Erythroblast (primary cell): ENCODE measurements at regions not wholly inside any gene's neighbourhood (a gene's known extent, or its start where the extent isn't known, plus 50 kb on each side); places are given as distances from the start of the nearest gene placed in this dataset.
"Not testable (repeated sequence)": the region's sequence is repeated elsewhere in the genome, so short reads cannot be mapped to it uniquely, and the experiment has no call there.

Experiments
- DNase-seq, 2 experiments: peaks; one replicate each; lab custom pipeline; 2025; lab: John Stamatoyannopoulos, UW
- GATA1 ChIP-seq: IDR thresholded peaks from 2 replicates; pipeline ENCODE4 v1.6.1; 2011; ENCODE audit warnings: low read depth, mild to moderate bottlenecking, control low read depth, low read length, moderate library complexity
- POLR2A ChIP-seq: IDR thresholded peaks from 2 replicates; pipeline ENCODE4 v1.6.1; 2011; ENCODE audit warnings: mild to moderate bottlenecking, low read length

DNA sequence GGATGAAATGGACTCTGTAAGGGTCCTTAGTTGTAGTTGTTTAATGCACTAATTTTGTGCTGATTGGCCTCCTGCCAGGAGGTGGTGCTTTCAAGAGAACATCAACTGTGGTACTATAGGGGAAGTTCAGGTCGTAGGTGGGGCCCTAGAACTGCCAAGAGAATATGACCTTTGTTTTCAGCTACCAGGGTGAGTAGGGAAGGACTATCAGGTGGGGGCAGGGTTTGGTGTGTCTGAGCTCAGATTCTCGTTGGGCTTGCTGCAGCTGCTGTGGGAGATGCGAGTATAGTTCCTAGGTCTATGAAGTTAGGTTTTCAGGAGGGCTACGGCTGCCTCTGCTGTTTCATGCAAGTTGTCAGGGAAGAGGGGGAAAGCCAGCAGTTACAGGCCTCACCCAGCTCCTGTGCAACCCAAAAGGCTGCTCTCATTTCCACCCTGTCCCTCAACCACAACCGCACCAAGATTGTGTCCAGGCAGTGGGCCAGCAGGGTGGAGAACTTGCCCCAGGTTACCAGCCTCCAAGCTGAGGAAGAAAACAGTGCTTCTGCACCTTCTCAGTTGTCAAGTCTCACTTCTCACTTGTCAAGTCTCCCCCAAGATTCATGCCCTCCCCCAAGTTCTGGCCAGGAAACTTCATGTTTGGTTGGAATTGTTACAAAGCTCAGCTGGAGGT, 626.5 kb upstream of the MAP3K7 start:
- TF ChIP-seq POLR2A, result no peak
- TF ChIP-seq GATA1, result no peak

DNA sequence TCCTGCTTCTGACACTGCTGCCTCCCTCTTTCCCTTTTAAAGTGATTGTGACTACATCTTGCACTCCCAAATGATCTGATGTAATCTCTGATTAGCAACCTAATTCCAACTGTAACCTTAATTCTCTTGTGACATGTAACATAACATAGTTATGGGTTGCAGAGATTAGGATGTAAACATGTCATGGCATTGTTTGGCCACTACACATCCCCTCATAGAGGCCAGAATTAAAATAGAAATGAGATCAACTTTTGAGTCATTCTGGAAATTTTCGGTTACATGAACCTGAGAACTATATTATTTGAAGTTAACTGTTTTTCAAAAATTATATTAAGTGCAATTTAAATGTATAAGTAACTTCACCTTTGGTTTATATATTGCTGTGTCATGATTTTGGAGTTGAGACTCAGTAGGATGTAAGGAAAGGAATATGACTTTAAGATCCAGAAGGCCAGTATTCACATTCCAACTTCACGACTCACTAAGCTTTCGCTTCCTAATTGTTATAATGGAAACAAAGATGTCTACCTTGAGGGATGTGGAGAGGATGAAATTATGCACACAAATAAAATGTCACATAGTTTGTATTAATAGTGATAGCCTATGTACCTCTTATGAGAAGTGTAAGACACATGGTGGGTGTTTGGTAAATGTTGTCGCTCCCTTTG, 611.9 kb upstream of the MAP3K7 start:
- no peak for DNase-seq

More for the DNA sequence above, 626.5 kb upstream of the MAP3K7 start:
- DNase-seq, result no peak

DNA sequence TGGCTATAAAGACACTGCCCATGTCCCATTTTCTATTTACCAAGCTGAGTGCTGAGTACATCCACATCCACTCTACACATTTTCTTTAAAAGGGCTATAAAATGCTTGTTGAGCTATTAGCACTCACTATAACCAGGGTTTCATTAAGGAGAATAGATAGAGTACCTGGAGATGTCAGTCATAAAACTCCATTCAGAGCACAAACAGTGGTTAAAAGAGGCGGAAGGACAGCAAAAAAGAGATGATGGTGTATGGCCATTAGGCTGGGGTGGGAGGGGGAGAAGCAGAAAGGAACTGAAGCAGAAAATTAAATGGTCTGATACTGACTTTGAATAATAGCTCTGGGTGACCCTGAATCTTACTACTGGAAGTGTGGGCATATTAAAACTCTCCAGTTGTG, 609.9 kb upstream of the MAP3K7 start:
- no peak for TF ChIP-seq POLR2A
- TF ChIP-seq GATA1, result no peak
- no peak for DNase-seq

More for the DNA sequence above, 611.9 kb upstream of the MAP3K7 start:
- TF ChIP-seq POLR2A, result no peak
- no peak for TF ChIP-seq GATA1

DNA sequence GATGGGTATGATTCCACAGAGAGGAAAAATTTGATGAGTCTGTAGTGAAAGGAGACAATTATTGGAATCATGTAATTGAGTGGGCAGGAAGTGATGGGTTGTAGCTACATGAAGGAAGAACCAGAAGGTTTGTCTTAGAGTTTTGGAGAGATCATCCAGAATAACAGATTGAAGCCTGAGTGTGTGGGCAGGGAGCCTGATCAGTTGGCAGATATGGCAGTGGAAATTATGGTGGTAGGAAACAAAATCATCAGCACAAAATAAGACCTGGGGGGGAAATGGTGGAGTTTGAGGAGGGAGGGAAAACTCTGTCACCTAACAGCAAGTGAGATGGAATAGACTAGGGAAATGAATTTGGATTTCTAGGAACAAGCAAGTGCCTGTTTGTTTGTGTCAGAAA, 606.6 kb upstream of the MAP3K7 start:
- no peak for TF ChIP-seq POLR2A
- no peak for TF ChIP-seq GATA1
- no peak for DNase-seq

DNA sequence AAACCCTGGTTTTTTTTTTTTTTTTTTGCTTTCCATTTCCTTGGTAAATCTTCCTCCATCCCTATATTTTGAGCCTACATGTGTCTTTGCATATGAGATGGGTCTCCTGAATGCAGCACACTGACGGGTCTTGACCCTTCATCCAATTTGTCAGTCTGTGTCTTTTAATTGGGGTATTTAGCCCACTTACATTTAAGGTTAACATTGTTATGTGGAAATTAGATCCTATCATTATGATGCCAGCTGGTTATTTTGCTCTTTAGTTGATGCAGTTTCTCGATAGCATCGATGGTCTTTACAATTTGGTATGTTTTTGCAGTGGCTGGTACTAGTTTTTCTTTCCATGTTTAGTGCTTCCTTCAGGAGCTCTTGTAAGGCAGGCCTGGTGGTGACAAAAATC, 603.2 kb upstream of the MAP3K7 start:
- not testable (repeated sequence) for DNase-seq

DNA sequence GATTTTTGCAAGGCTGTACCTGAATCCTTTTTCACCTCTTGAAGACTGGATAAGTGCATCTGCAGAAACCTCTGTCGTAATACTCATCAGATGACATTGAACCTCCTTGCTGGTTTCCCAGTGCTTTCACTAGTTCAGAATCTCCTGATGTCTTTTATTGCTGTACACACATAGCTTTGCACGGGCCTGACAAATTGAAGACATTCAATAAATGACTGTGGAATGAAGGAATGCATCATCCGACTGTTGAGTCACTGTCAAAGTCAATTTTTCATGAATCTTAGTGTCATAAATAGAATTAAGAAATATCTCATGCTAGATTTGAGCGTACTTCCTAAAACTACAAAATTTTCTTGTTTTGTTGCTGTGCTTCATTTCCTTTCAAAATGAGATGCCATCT, 598.2 kb upstream of the MAP3K7 start:
- no peak for TF ChIP-seq GATA1
- TF ChIP-seq POLR2A, result no peak
- DNase-seq, result no peak

DNA sequence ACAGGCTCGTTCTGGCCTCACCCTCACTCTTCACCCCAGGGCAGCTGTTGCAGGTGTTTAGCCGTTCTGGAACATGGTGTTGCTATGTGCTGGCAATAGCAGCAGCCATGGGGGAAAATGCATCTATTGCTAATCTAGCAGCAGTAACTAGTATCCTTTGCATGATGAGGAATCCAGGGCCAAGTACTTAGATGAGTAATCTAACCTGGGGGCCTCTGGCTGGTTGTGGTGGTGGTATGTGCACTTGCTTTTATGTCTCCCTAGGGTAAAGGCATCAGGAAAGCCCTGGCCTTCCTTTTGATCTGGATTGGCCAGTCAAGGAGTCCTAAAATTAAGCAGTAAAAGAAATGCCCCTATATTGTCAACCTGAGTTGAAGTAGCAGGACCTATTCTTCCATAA, 594.5 kb upstream of the MAP3K7 start:
- TF ChIP-seq POLR2A (no peak), GATA1 (no peak)
- no peak for DNase-seq

DNA sequence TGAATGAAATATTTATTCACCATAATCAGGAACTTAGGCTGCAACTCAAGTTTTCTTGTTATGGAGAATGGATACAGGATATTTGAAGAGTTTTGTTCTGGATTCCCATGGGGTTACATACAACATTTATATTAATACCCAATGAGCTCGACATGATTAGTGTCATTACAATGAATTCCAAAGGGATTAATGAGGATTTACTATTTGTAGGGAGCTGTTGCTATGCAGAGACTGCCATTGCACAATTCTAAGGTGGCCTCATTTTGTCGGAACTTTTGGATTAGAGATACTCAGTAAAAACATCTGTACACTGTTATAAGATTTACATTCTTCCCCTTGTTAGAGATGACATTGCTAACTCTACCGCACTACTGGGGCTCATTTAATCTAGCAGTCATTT, 586.8 kb upstream of the MAP3K7 start:
- TF ChIP-seq GATA1 (no peak), POLR2A (no peak)
- DNase-seq, result no peak

DNA sequence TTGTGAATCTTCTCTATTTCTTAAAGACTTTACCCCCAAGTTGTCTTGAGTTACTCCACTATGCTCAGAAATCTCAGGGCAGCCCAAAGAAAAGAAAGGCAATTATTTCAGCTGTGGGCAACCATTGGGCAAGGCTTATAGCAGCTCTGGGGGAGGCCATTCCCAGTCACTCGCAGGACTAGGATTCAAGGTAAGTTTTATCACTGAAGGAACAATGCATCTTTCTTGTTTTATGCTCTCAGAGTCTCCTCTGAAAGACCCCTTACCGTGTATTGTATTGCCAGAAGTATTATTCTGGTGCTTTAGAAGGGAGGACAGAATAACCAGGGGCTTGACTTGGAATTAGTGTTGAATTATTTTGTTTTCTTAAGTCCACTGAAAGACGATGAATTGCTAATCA, 586.3 kb upstream of the MAP3K7 start:
- DNase-seq, result no peak
- TF ChIP-seq GATA1, result no peak
- TF ChIP-seq POLR2A, result no peak

DNA sequence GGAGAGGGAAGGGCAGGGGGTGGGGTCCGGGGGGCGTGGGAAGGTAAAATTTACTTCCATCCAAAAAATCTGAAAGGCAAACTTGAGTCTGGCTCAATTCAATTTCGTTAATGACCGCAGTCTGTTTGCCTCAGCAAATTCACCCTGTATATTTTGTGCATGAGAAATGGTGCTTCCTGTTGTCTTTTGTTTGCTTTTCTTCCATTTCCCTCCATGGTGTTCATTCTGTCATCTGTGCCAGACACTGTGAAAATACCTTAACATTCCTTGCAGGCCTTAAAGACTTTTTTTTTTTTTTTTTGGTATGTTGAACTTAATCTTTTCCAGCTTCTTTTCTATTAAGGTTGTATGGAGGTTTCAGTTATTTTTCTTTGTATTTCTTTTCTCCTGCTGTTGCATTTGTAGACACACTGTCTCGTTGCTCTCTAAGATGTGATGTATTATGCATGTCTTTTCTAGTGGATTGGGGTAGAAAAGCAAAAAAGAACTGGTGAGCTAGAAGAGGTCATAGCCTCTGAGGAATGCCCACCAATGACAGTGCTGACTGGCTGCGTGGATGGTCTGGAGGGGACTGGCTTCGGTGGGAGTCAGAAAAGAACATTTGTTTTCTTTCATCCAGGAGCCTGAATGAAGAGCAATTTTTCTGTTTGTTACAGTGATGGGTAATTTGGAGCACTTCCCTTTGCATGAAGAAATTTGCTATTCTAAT, 585.0 kb upstream of the MAP3K7 start:
- DNase-seq, result no peak
- no peak for TF ChIP-seq POLR2A
- TF ChIP-seq GATA1, result no peak

DNA sequence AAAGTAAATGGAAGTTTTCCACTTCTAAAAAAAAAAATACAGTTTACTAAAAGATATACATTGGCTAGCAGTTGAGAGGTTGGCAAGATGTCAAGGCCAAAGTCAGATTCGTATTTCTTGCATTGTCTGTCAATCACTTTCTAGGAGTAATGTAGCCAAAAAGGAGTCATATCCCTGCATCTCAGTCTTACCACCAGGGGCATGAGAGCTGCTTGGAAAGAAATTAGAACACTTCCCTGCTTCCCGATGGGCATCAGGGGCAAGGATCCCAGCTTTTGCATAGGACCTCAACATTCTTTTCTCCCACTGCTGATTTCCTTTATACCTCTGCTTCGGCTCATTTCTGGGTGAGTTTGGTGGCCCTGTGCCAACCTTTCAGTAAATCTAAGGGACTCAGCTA, 581.0 kb upstream of the MAP3K7 start:
- DNase-seq, result no peak

DNA sequence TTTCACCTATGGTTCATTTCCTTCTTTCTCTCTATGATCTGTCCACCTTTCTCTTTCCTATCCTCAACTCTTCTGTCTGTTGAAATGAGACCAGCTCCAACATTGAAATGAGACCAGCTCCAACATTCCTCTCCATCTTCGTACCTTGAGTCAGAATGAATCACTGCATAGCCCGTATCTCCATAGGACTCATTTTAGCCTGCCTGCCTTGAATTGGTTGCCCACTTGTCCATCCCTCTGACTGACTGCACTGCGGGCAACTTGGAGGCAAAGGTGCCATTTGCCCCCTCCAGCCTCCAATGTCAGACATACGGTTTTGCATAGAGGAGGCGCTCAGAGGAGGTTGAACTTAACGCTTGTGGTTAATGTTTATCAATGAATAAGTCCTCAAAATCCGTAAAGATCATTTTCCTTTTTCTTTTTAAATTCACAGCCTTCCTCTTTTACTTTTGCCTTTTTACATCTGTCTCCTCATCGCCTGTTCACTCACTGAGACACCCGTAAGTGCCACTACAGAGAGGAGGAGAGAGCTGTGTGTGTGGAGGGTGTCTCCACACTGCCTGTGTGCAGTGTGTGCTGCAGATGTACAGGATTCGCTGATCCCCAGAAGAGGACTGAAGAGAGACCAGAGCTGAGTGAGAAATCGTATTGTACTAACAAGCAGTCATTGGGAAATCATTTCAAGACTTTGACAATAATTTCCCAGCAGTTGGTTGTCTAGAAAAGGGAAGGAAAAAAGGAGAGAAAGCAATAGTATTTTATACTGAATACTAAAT, 579.6 kb upstream of the MAP3K7 start:
- no peak for DNase-seq
- TF ChIP-seq POLR2A (no peak), GATA1 (no peak)

More for the DNA sequence above, 581.0 kb upstream of the MAP3K7 start:
- no peak for TF ChIP-seq GATA1
- TF ChIP-seq POLR2A, result no peak

DNA sequence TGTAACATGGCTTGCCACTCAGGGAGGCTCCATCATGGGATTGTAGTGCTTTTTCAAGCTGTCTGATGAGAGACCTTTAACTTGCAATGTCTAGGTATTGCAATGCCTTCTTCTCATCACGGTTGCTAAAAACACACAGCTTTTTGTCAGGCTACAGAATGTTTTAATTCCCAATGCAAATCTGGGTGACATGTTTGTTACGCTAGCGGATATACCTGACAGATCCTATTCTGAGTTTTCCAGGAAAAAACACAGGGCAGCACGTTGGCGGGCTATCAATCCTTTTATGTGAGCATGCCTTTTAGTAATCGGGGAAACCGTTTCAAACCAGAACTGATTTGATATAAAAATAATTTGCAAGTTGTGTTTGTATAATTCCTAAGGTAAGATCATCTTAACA, 577.2 kb upstream of the MAP3K7 start:
- no peak for DNase-seq
- TF ChIP-seq GATA1 (no peak), POLR2A (no peak)

DNA sequence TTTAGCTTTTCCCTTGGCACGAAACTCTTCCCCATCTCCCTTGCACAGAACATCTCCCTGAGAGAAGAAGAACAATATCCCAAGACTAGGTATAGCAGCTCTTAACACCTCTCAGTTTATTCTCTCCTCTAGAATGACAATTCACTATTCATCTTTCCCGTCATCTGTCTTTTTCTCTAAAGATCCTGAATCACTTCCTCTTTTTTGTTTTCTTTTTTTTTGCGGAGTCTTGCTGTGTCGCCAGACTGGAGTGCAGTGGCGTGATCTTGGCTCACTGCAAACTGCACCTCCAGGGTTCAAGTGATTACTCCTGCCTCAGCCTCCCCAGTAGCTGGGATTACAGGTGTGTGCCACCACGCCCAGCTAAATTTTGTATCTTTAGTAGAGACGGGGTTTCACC, 574.4 kb upstream of the MAP3K7 start:
- TF ChIP-seq POLR2A (no peak), GATA1 (no peak)
- DNase-seq, result no peak
